ENCODE measurements at regions not wholly inside any gene's neighbourhood (a gene's known extent, or its start where the extent isn't known, plus 50 kb on each side); places are given as distances from the start of the nearest gene placed in this dataset.

DNA sequence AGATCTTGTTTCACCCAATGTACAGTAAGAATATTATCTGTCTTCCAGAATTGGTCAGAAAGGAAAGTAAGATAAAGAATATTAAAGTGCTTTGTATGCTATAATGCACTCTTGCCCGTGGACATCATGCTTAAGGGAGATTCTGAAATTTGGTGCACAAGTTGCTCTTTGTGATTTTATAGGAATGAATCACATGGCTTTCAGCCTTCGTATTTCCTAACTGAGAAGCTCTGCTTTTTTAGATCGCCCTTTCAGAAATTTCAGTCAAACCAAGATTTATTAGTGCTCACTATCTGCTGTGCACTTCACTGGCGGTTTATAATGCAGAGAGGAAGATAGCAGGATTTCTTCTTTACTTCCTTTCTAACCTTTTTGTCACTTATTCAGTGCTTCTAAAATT, 1248.5 kb upstream of the LRRN3 start:
- no peak for ATAC-seq
- no peak for TF ChIP-seq ZNF565 (CRISPR knock-in tag; conservative IDR thresholded peaks at IDR 0.05; ENCODE audit: low read depth)
- TF ChIP-seq ZFP3 (CRISPR knock-in tag; IDR thresholded peaks at IDR 0.05): no peak
- TF ChIP-seq ZNF70 (CRISPR knock-in tag; IDR thresholded peaks at IDR 0.05): no peak
- TF ChIP-seq OSR1 (CRISPR knock-in tag; IDR thresholded peaks at IDR 0.05): no peak
- no peak for TF ChIP-seq PATZ1 (CRISPR knock-in tag; IDR thresholded peaks at IDR 0.05; ENCODE audit: borderline replicate concordance)
- no peak for TF ChIP-seq POU6F1 (CRISPR knock-in tag; IDR thresholded peaks at IDR 0.05; ENCODE audit: borderline replicate concordance, low read depth)
- no peak for TF ChIP-seq SNAI2 (CRISPR knock-in tag; IDR thresholded peaks at IDR 0.05)
- TF ChIP-seq, protein P1, sequence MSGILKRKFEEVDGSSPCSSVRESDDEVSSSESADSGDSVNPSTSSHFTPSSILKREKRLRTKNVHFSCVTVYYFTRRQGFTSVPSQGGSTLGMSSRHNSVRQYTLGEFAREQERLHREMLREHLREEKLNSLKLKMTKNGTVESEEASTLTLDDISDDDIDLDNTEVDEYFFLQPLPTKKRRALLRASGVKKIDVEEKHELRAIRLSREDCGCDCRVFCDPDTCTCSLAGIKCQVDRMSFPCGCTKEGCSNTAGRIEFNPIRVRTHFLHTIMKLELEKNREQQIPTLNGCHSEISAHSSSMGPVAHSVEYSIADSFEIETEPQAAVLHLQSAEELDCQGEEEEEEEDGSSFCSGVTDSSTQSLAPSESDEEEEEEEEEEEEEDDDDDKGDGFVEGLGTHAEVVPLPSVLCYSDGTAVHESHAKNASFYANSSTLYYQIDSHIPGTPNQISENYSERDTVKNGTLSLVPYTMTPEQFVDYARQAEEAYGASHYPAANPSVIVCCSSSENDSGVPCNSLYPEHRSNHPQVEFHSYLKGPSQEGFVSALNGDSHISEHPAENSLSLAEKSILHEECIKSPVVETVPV (CRISPR knock-in tag; IDR thresholded peaks at IDR 0.05): no peak
- no peak for TF ChIP-seq BACH2 (CRISPR knock-in tag; IDR thresholded peaks at IDR 0.05; ENCODE audit: borderline replicate concordance)
- TF ChIP-seq ZFP30 (CRISPR knock-in tag; IDR thresholded peaks at IDR 0.05): no peak
- TF ChIP-seq TOX (CRISPR knock-in tag; IDR thresholded peaks at IDR 0.05; ENCODE audit: borderline replicate concordance): no peak
- TF ChIP-seq ZC3H10 (CRISPR knock-in tag; IDR thresholded peaks at IDR 0.05): no peak
- TF ChIP-seq GLIS3 (CRISPR knock-in tag; IDR thresholded peaks at IDR 0.05): no peak
- no peak for TF ChIP-seq CSDC2 (CRISPR knock-in tag; IDR thresholded peaks at IDR 0.05)
- TF ChIP-seq, protein P2, sequence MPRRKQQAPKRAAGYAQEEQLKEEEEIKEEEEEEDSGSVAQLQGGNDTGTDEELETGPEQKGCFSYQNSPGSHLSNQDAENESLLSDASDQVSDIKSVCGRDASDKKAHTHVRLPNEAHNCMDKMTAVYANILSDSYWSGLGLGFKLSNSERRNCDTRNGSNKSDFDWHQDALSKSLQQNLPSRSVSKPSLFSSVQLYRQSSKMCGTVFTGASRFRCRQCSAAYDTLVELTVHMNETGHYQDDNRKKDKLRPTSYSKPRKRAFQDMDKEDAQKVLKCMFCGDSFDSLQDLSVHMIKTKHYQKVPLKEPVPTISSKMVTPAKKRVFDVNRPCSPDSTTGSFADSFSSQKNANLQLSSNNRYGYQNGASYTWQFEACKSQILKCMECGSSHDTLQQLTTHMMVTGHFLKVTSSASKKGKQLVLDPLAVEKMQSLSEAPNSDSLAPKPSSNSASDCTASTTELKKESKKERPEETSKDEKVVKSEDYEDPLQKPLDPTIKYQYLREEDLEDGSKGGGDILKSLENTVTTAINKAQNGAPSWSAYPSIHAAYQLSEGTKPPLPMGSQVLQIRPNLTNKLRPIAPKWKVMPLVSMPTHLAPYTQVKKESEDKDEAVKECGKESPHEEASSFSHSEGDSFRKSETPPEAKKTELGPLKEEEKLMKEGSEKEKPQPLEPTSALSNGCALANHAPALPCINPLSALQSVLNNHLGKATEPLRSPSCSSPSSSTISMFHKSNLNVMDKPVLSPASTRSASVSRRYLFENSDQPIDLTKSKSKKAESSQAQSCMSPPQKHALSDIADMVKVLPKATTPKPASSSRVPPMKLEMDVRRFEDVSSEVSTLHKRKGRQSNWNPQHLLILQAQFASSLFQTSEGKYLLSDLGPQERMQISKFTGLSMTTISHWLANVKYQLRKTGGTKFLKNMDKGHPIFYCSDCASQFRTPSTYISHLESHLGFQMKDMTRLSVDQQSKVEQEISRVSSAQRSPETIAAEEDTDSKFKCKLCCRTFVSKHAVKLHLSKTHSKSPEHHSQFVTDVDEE (CRISPR knock-in tag; IDR thresholded peaks at IDR 0.05): no peak
- TF ChIP-seq PPARA (CRISPR knock-in tag; IDR thresholded peaks at IDR 0.05; ENCODE audit: borderline replicate concordance): no peak
- no peak for TF ChIP-seq RARB (CRISPR knock-in tag; IDR thresholded peaks at IDR 0.05)

GRCh38 chr7:109844362-109844761, 1246.6 kb upstream of the LRRN3 start:
- ATAC-seq: no peak
- TF ChIP-seq TCF4 (CRISPR knock-in tag; IDR thresholded peaks at IDR 0.05; ENCODE audit: borderline replicate concordance) (no peak), TOX (CRISPR knock-in tag; IDR thresholded peaks at IDR 0.05; ENCODE audit: borderline replicate concordance) (no peak), ZFP3 (CRISPR knock-in tag; IDR thresholded peaks at IDR 0.05) (no peak), ZNF565 (CRISPR knock-in tag; conservative IDR thresholded peaks at IDR 0.05; ENCODE audit: low read depth) (no peak), POU6F1 (CRISPR knock-in tag; IDR thresholded peaks at IDR 0.05; ENCODE audit: borderline replicate concordance, low read depth) (no peak), BACH2 (CRISPR knock-in tag; IDR thresholded peaks at IDR 0.05; ENCODE audit: borderline replicate concordance) (no peak), ZFP30 (CRISPR knock-in tag; IDR thresholded peaks at IDR 0.05) (no peak), ZC3H10 (CRISPR knock-in tag; IDR thresholded peaks at IDR 0.05) (no peak), GLIS3 (CRISPR knock-in tag; IDR thresholded peaks at IDR 0.05) (no peak)
- TF ChIP-seq, protein P2 (CRISPR knock-in tag; IDR thresholded peaks at IDR 0.05): no peak
- TF ChIP-seq, protein P3, sequence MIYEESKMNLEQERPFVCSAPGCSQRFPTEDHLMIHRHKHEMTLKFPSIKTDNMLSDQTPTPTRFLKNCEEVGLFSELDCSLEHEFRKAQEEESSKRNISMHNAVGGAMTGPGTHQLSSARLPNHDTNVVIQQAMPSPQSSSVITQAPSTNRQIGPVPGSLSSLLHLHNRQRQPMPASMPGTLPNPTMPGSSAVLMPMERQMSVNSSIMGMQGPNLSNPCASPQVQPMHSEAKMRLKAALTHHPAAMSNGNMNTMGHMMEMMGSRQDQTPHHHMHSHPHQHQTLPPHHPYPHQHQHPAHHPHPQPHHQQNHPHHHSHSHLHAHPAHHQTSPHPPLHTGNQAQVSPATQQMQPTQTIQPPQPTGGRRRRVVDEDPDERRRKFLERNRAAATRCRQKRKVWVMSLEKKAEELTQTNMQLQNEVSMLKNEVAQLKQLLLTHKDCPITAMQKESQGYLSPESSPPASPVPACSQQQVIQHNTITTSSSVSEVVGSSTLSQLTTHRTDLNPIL (CRISPR knock-in tag; IDR thresholded peaks at IDR 0.05; ENCODE audit: low read depth): no peak

Measured in SK-N-SH treated with all-trans-retinoic acid at 6 μM for 48 hours (cell line).